ENCODE measurements at regions not wholly inside any gene's neighbourhood (a gene's known extent, or its start where the extent isn't known, plus 50 kb on each side); places are given as distances from the start of the nearest gene placed in this dataset.

DNA sequence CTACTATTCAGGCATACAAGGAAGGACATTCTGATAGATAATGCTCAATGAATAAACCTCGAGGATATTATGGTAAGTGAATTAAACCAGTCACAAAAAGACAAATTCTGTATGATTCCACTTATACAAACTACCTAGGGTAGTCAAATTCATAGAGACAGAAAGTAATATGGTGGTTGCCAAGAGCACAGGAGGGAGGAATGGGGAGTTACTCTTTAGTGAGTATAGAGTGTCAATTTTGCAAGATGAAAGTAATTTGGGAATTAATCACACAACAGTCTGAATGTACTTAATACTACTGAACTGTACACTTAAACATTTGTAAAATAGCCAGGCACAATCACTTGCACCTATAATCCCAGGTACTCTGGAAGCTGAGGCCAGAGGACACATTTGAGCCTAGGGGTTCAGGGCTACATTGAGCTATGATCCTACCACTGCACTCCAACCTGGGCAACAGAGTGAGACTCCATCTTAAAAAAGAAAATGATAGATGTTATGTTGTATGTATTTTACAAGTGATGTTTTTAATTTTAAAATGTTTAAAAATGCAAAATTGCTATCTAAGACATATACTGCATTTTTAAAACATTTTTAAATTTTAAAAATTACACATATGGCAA lies 91.0 kb downstream of the NPAP1 start:
- no peaks in the 10 kb centered on the region for H3K9me3 ChIP-seq (ENCODE audit: insufficient read depth, low read depth)
- intact Hi-C loops (cut with micrococcal nuclease; ENCODE audit: unreplicated experiment): no loop called here
- no peaks in the 10 kb centered on the region for H3K36me3 ChIP-seq (ENCODE audit: low read depth)
- DNase-seq: no peak
- no peak overlapping the region for H3K27ac ChIP-seq
- H3K27me3 ChIP-seq (ENCODE audit: insufficient read depth, low read depth): no peaks in the 10 kb centered on the region
- CTCF ChIA-PET: no interaction called here
- no peaks in the 10 kb centered on the region for H3K4me1 ChIP-seq (replicated peaks; ENCODE audit: insufficient read depth)
- H3K9me2 ChIP-seq (ENCODE audit: insufficient read depth): no peaks in the 10 kb centered on the region
- TF ChIP-seq, protein P1, sequence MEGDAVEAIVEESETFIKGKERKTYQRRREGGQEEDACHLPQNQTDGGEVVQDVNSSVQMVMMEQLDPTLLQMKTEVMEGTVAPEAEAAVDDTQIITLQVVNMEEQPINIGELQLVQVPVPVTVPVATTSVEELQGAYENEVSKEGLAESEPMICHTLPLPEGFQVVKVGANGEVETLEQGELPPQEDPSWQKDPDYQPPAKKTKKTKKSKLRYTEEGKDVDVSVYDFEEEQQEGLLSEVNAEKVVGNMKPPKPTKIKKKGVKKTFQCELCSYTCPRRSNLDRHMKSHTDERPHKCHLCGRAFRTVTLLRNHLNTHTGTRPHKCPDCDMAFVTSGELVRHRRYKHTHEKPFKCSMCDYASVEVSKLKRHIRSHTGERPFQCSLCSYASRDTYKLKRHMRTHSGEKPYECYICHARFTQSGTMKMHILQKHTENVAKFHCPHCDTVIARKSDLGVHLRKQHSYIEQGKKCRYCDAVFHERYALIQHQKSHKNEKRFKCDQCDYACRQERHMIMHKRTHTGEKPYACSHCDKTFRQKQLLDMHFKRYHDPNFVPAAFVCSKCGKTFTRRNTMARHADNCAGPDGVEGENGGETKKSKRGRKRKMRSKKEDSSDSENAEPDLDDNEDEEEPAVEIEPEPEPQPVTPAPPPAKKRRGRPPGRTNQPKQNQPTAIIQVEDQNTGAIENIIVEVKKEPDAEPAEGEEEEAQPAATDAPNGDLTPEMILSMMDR (conservative IDR thresholded peaks at IDR 0.05): no peak
- TF ChIP-seq EZH2 (IDR thresholded peaks at IDR 0.05; ENCODE audit: low read depth): no peak
- H3F3A ChIP-seq (ENCODE audit: insufficient read depth, low read depth): peaks cover 4% of the 10 kb centered on the region; the same call in 1 of the 2 replicates
- POLR2A ChIA-PET (ENCODE audit: unreplicated experiment): no interaction called here
- no peaks in the 10 kb centered on the region for H3K79me2 ChIP-seq (ENCODE audit: low read depth)
- no TSS peak for BruUV-seq (replicated peaks)
- H3K4me3 ChIP-seq: no peak overlapping the region
- no peaks in the 10 kb centered on the region for H4K20me1 ChIP-seq (ENCODE audit: insufficient read depth)
- no peak overlapping the region for H2AFZ ChIP-seq
- no peak overlapping the region for H3K4me2 ChIP-seq

DNA sequence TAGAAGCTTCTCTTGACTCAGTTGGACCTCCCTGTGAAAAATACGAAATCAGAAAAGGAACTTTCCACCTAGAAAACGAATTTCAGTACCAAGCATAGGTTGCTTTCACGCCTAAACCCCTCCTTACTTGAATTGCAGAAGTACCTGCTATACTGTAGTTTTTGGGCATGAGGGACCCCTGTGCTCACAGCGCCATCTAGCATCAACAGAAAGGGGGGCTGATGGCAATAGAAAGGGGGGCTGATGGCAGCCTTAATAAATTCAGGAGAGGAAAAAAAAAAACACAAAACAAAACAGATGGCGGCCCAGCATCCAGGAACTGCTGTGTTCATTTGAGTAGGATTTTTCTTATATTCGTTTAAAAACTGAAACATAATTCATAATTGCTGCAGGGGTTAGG lies 96.7 kb downstream of the NPAP1 start:
- Histone ChIP-seq H3K4me1 (replicated peaks; ENCODE audit: insufficient read depth) (no peaks in the 10 kb centered on the region), H3K9me3 (ENCODE audit: insufficient read depth, low read depth) (no peaks in the 10 kb centered on the region), H3F3A (ENCODE audit: insufficient read depth, low read depth) (no peaks in the 10 kb centered on the region), H3K9me2 (ENCODE audit: insufficient read depth) (no peaks in the 10 kb centered on the region), H3K4me2 (no peak overlapping the region), H3K79me2 (ENCODE audit: low read depth) (no peaks in the 10 kb centered on the region), H4K20me1 (ENCODE audit: insufficient read depth) (no peaks in the 10 kb centered on the region), H3K36me3 (ENCODE audit: low read depth) (no peaks in the 10 kb centered on the region), H3K4me3 (no peak overlapping the region), H2AFZ (no peak overlapping the region), H3K27ac (no peak overlapping the region), H3K27me3 (ENCODE audit: insufficient read depth, low read depth) (no peaks in the 10 kb centered on the region)
- DNase-seq: no peak
- CTCF ChIA-PET: no interaction called here
- no peak for TF ChIP-seq EZH2 (IDR thresholded peaks at IDR 0.05; ENCODE audit: low read depth)
- TF ChIP-seq, protein P1 (conservative IDR thresholded peaks at IDR 0.05): no peak
- POLR2A ChIA-PET (ENCODE audit: unreplicated experiment): no interaction called here
- no TSS peak for BruUV-seq (replicated peaks)
- intact Hi-C loops (cut with micrococcal nuclease; ENCODE audit: unreplicated experiment): no loop called here

DNA sequence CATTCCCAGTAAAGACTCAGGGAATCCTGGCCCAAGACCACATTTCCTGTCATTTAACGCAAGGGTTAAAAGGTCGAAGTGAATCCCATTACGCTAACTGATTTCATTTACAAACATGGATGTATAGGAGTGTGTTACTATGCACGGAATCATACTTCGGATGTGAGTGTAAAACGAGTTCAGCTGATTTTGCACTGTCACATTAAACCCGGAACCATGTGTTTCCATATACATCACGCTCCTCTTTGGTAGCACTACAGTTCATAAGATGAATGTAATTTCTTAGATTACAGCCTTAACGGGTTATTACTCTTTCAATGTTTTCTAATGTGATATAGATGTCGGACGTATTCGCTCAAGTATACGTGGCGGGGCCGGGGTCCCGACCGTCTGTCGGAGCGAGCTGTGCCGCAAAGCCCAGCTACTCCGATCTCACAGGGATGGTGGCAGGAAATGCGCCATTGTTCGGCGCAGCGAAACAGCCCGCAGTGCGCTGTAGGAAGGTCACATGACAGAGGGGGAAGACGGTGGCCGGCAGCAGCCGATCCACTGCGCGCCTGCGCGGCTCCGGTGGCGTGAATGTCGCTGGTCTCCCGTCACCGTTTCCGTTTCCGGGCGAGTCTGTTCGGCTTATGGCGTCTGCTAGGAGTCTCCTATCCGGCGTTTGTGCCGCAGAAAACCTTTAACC lies 97.3 kb downstream of the NPAP1 start:
- Histone ChIP-seq H3K27me3 (ENCODE audit: insufficient read depth, low read depth) (no peaks in the 10 kb centered on the region), H4K20me1 (ENCODE audit: insufficient read depth) (no peaks in the 10 kb centered on the region), H3K79me2 (ENCODE audit: low read depth) (no peaks in the 10 kb centered on the region), H3K9me2 (ENCODE audit: insufficient read depth) (no peaks in the 10 kb centered on the region), H2AFZ (no peak overlapping the region), H3K4me1 (replicated peaks; ENCODE audit: insufficient read depth) (no peaks in the 10 kb centered on the region), H3K27ac (no peak overlapping the region), H3K9me3 (ENCODE audit: insufficient read depth, low read depth) (no peaks in the 10 kb centered on the region), H3K4me2 (no peak overlapping the region), H3K4me3 (no peak overlapping the region), H3F3A (ENCODE audit: insufficient read depth, low read depth) (no peaks in the 10 kb centered on the region), H3K36me3 (ENCODE audit: low read depth) (no peaks in the 10 kb centered on the region)
- ChIA-PET POLR2A (ENCODE audit: unreplicated experiment) (no interaction called here), CTCF (no interaction called here)
- BruUV-seq (replicated peaks): no TSS peak
- no peak for TF ChIP-seq EZH2 (IDR thresholded peaks at IDR 0.05; ENCODE audit: low read depth)
- TF ChIP-seq, protein P1 (conservative IDR thresholded peaks at IDR 0.05): no peak
- DNase-seq: no peak
- intact Hi-C loops (cut with micrococcal nuclease; ENCODE audit: unreplicated experiment): no loop called here

Measured in PC-9 (cell line).